ENCODE measurements at regions not wholly inside any gene's neighbourhood (a gene's known extent, or its start where the extent isn't known, plus 50 kb on each side); places are given as distances from the start of the nearest gene placed in this dataset.

GRCh38 chr5:171689853-171690417, 95.7 kb upstream of the SMIM23 start:
- no peak for TF ChIP-seq CTCF (IDR thresholded peaks at IDR 0.05; ENCODE audit: low read depth, low read length, missing control alignments)
- in situ Hi-C loops (cut with HindIII; ENCODE audit: low sequenced_read_pairs) = no loop called here

GRCh38 chr5:171692107-171692506, 93.5 kb upstream of the SMIM23 start:
- TF ChIP-seq CTCF (IDR thresholded peaks at IDR 0.05; ENCODE audit: low read depth, low read length, missing control alignments) = no peak
- H3K4me3 ChIP-seq (ENCODE audit: low read depth, low read length) = no peak overlapping the region
- in situ Hi-C loops (cut with HindIII; ENCODE audit: low sequenced_read_pairs) = no loop called here
- no peak for DNase-seq (ENCODE audit: low read depth)

More at GRCh38 chr5:171689853-171690417, 95.7 kb upstream of the SMIM23 start:
- H3K4me3 ChIP-seq (ENCODE audit: low read depth, low read length) = no peak overlapping the region
- DNase-seq (ENCODE audit: low read depth) = no peak

GRCh38 chr5:171692936-171693335, 92.7 kb upstream of the SMIM23 start:
- DNase-seq (ENCODE audit: low read depth) = no peak
- no peak for TF ChIP-seq CTCF (IDR thresholded peaks at IDR 0.05; ENCODE audit: low read depth, low read length, missing control alignments)
- in situ Hi-C loops (cut with HindIII; ENCODE audit: low sequenced_read_pairs) = no loop called here
- no peak overlapping the region for H3K4me3 ChIP-seq (ENCODE audit: low read depth, low read length)

- in situ Hi-C loops (cut with HindIII; ENCODE audit: low sequenced_read_pairs) = no loop called here
- DNase-seq (ENCODE audit: low read depth) = no peak
- H3K4me3 ChIP-seq (ENCODE audit: low read depth, low read length) = no peak overlapping the region
- TF ChIP-seq CTCF (IDR thresholded peaks at IDR 0.05; ENCODE audit: low read depth, low read length, missing control alignments) = no peak
Observed at GRCh38 chr5:171693412-171693811, 92.2 kb upstream of the SMIM23 start.

GRCh38 chr5:171695804-171696203, 89.8 kb upstream of the SMIM23 start:
- in situ Hi-C loops (cut with HindIII; ENCODE audit: low sequenced_read_pairs) = no loop called here
- DNase-seq (ENCODE audit: low read depth) = no peak
- no peak for TF ChIP-seq CTCF (IDR thresholded peaks at IDR 0.05; ENCODE audit: low read depth, low read length, missing control alignments)
- no peak overlapping the region for H3K4me3 ChIP-seq (ENCODE audit: low read depth, low read length)

- in situ Hi-C loops (cut with HindIII; ENCODE audit: low sequenced_read_pairs) = no loop called here
- no peak overlapping the region for H3K4me3 ChIP-seq (ENCODE audit: low read depth, low read length)
- DNase-seq (ENCODE audit: low read depth) = no peak
- no peak for TF ChIP-seq CTCF (IDR thresholded peaks at IDR 0.05; ENCODE audit: low read depth, low read length, missing control alignments)
Observed at GRCh38 chr5:171697221-171698102, 88.2 kb upstream of the SMIM23 start.
